Type B pancreatic cell (in vitro differentiated cells): ENCODE measurements at regions not wholly inside any gene's neighbourhood (a gene's known extent, or its start where the extent isn't known, plus 50 kb on each side); places are given as distances from the start of the nearest gene placed in this dataset.

Experiments used
- DNase-seq: peaks from one replicate; pipeline ENCODE4 v3.0.0; 2021; ENCODE audit warnings: mixed read lengths; ENCODE audit not compliant: unreplicated experiment; ENCODE audit errors: extremely low spot score
- H3K27ac Mint-ChIP-seq: 2 replicates; pipeline ENCODE4 v1.8.0; 2021; ENCODE audit warnings: mild to moderate bottlenecking, mixed read lengths
- H3K27me3 Mint-ChIP-seq: 2 replicates; pipeline ENCODE4 v1.8.0; 2021; ENCODE audit warnings: mixed read lengths
- H3K36me3 Mint-ChIP-seq: 2 replicates; pipeline ENCODE4 v1.8.0; 2021; ENCODE audit warnings: mixed read lengths
- H3K4me1 Mint-ChIP-seq: one replicate; pipeline ENCODE4 v1.8.0; 2021; ENCODE audit warnings: mixed read lengths; ENCODE audit not compliant: unreplicated experiment
- H3K4me3 Mint-ChIP-seq: 2 replicates; pipeline ENCODE4 v1.8.0; 2021; ENCODE audit warnings: mild to moderate bottlenecking, mixed read lengths
- H3K9me3 Mint-ChIP-seq: 2 replicates; pipeline ENCODE4 v1.8.0; 2021; ENCODE audit warnings: mixed read lengths
- CTCF ChIP-seq: fragments of 200-600 bp; sonication (generic); conservative IDR thresholded peaks from 2 replicates; pipeline ENCODE4 v1.5.0; 2021; ENCODE audit warnings: antibody characterized with exemption, mild to moderate bottlenecking

GRCh38 chr14:58898655-58899316 is 261.0 kb downstream of the DACT1 start:
- H3K36me3 Mint-ChIP-seq = no peaks in the 10 kb centered on the region
- no peaks in the 10 kb centered on the region for H3K27me3 Mint-ChIP-seq
- no peak overlapping the region for H3K4me3 Mint-ChIP-seq
- no peaks in the 10 kb centered on the region for H3K9me3 Mint-ChIP-seq
- no peaks in the 10 kb centered on the region for H3K4me1 Mint-ChIP-seq
- DNase-seq = no peak
- TF ChIP-seq CTCF = no peak
- no peak overlapping the region for H3K27ac Mint-ChIP-seq

- no peak overlapping the region for H3K4me3 Mint-ChIP-seq
- no peak overlapping the region for H3K27ac Mint-ChIP-seq
- TF ChIP-seq CTCF = no peak
These were observed 261.6 kb downstream of the DACT1 start for GRCh38 chr14:58899317-58899713.

GRCh38 chr14:58901826-58902225 is 264.1 kb downstream of the DACT1 start:
- TF ChIP-seq CTCF = no peak
- H3K27ac Mint-ChIP-seq = no peak overlapping the region
- no peaks in the 10 kb centered on the region for H3K9me3 Mint-ChIP-seq
- no peaks in the 10 kb centered on the region for H3K4me1 Mint-ChIP-seq
- H3K36me3 Mint-ChIP-seq = no peaks in the 10 kb centered on the region
- DNase-seq = no peak
- no peaks in the 10 kb centered on the region for H3K27me3 Mint-ChIP-seq
- no peak overlapping the region for H3K4me3 Mint-ChIP-seq

More at GRCh38 chr14:58899317-58899713, 261.6 kb downstream of the DACT1 start:
- Mint-ChIP-seq H3K36me3 (no peaks in the 10 kb centered on the region), H3K9me3 (no peaks in the 10 kb centered on the region), H3K27me3 (no peaks in the 10 kb centered on the region), H3K4me1 (no peaks in the 10 kb centered on the region)
- DNase-seq = no peak

- no peak for TF ChIP-seq CTCF
- H3K36me3 Mint-ChIP-seq = no peaks in the 10 kb centered on the region
- H3K9me3 Mint-ChIP-seq = no peaks in the 10 kb centered on the region
- no peaks in the 10 kb centered on the region for H3K4me1 Mint-ChIP-seq
- H3K4me3 Mint-ChIP-seq = no peak overlapping the region
- H3K27ac Mint-ChIP-seq = no peak overlapping the region
- DNase-seq = no peak
- no peaks in the 10 kb centered on the region for H3K27me3 Mint-ChIP-seq
These were observed 267.0 kb downstream of the DACT1 start for GRCh38 chr14:58904776-58905175.

- no peaks in the 10 kb centered on the region for H3K4me1 Mint-ChIP-seq
- H3K4me3 Mint-ChIP-seq = no peak overlapping the region
- no peak overlapping the region for H3K27ac Mint-ChIP-seq
- no peak for TF ChIP-seq CTCF
- no peak for DNase-seq
- no peaks in the 10 kb centered on the region for H3K27me3 Mint-ChIP-seq
- no peaks in the 10 kb centered on the region for H3K9me3 Mint-ChIP-seq
- no peaks in the 10 kb centered on the region for H3K36me3 Mint-ChIP-seq
These were observed 270.0 kb downstream of the DACT1 start for GRCh38 chr14:58907803-58908202.

- no peaks in the 10 kb centered on the region for H3K36me3 Mint-ChIP-seq
- H3K4me1 Mint-ChIP-seq = peaks cover 6% of the 10 kb centered on the region
- no peak for TF ChIP-seq CTCF
- no peak overlapping the region for H3K4me3 Mint-ChIP-seq
- DNase-seq = no peak
- H3K27ac Mint-ChIP-seq = no peak overlapping the region
- no peaks in the 10 kb centered on the region for H3K27me3 Mint-ChIP-seq
- no peaks in the 10 kb centered on the region for H3K9me3 Mint-ChIP-seq
These were observed 274.5 kb downstream of the DACT1 start for GRCh38 chr14:58912287-58912686.
